ENCODE measurements at regions not wholly inside any gene's neighbourhood (a gene's known extent, or its start where the extent isn't known, plus 50 kb on each side); places are given as distances from the start of the nearest gene placed in this dataset.
A peak's percentile ranks its signal among the peaks of the same experiment; 100 is the strongest.

DNA sequence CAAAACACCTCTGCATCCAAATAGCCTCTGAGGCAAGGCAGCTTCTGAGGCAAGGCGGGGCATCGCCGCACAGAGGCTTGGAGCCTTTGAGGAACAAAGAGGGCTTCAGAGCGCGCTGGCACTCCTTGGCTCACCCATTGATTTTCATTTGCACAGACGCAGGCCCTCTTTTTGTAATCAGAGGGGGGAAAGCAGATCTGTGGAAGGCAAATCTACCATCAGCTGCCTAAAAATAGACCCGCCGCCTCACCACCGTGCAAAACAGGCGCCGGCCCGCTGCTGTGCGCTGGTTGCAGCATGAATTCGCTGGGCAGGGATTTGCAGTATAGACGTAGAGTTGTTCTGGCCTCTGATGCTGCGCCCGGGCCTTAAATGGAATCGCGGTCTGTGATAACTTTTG lies 69.9 kb upstream of the STMND1 start:
- intact Hi-C loops (cut with micrococcal nuclease) (loop anchor here (5.0 kb wide), 1 partner anchor 65 kb away; no protein-coding TSS in a partner anchor), dilution Hi-C loops (cut with MboI; ENCODE audit: extremely low pct_ligation_motif_present, low sequenced_read_pairs) (no loop called here)
- H3K9me1 ChIP-seq (replicated peaks; ENCODE audit: control insufficient read depth, extremely low read depth, insufficient read depth, low read length) = no peaks in the 10 kb centered on the region
- H3K4me3 ChIP-seq (replicated peaks in 1 of 3; ENCODE audit: insufficient read depth in 1 of 3, low read depth in 1 of 3, low read length in 3 of 3) = no peak overlapping the region
- H3K27me3 ChIP-seq (ENCODE audit: control insufficient read depth in 2 of 2, insufficient read depth in 2 of 2, low read length in 2 of 2) = peaks cover 5 to 12% of the 10 kb centered on the region in 2 experiments
- CTCF ChIA-PET = interaction anchor here (1.3 to 2.0 kb wide), 5 partner anchors 13 to 54 kb away, joined by 4 to 10 read pairs (median 8); no protein-coding TSS in a partner anchor
- BruUV-seq (replicated peaks) = no TSS peak
- H3K4me2 ChIP-seq (ENCODE audit: insufficient read depth, low read length) = no peak overlapping the region
- H3K27ac ChIP-seq (ENCODE audit: insufficient read depth, low read depth, low read length) = peak overlapping the region; percentile 69
- FAIRE-seq = no peak
- H4K20me1 ChIP-seq (replicated peaks; ENCODE audit: control insufficient read depth, extremely low read depth, insufficient read depth, low read length) = no peaks in the 10 kb centered on the region
- no peaks in the 10 kb centered on the region for H3K36me3 ChIP-seq (ENCODE audit: control insufficient read depth in 2 of 2, extremely low read depth in 1 of 2, insufficient read depth in 2 of 2, low read length in 2 of 2)
- POLR2A ChIA-PET = no interaction called here
- H3K9me3 ChIP-seq (replicated peaks; ENCODE audit: control insufficient read depth, insufficient read depth, low read length) = no peaks in the 10 kb centered on the region
- H3K9ac ChIP-seq (replicated peaks; ENCODE audit: extremely low read depth, insufficient read depth, low read length) = no peak overlapping the region
- no peak for DNase-seq (ENCODE audit: low read depth, low spot score)
- peaks cover 25% of the 10 kb centered on the region for H3K4me1 ChIP-seq (ENCODE audit: control insufficient read depth, extremely low read depth, insufficient read depth, low read length)
- H2AFZ ChIP-seq (ENCODE audit: low read depth, low read length) = no peak overlapping the region
- H3K79me2 ChIP-seq (ENCODE audit: control insufficient read depth, insufficient read depth, low read length) = no peaks in the 10 kb centered on the region
- TF ChIP-seq, protein P1, sequence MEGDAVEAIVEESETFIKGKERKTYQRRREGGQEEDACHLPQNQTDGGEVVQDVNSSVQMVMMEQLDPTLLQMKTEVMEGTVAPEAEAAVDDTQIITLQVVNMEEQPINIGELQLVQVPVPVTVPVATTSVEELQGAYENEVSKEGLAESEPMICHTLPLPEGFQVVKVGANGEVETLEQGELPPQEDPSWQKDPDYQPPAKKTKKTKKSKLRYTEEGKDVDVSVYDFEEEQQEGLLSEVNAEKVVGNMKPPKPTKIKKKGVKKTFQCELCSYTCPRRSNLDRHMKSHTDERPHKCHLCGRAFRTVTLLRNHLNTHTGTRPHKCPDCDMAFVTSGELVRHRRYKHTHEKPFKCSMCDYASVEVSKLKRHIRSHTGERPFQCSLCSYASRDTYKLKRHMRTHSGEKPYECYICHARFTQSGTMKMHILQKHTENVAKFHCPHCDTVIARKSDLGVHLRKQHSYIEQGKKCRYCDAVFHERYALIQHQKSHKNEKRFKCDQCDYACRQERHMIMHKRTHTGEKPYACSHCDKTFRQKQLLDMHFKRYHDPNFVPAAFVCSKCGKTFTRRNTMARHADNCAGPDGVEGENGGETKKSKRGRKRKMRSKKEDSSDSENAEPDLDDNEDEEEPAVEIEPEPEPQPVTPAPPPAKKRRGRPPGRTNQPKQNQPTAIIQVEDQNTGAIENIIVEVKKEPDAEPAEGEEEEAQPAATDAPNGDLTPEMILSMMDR (IDR thresholded peaks at IDR 0.05; ENCODE audit: extremely low read depth in 1 of 2, insufficient read depth in 1 of 2, low read depth in 1 of 2, low read length in 2 of 2) = no peak
- TF ChIP-seq POLR2AphosphoS5 (IDR thresholded peaks at IDR 0.05; ENCODE audit: insufficient read depth, low read depth, low read length) = no peak
- TF ChIP-seq JUN (IDR thresholded peaks at IDR 0.05; ENCODE audit: borderline replicate concordance, insufficient read depth, insufficient read length, low read depth) = no peak

- DNase-seq (ENCODE audit: low read depth, low spot score) (peak; percentile 66), FAIRE-seq (peak; percentile 83)
- no peaks in the 10 kb centered on the region for H3K36me3 ChIP-seq (ENCODE audit: control insufficient read depth in 2 of 2, extremely low read depth in 1 of 2, insufficient read depth in 2 of 2, low read length in 2 of 2)
- H4K20me1 ChIP-seq (replicated peaks; ENCODE audit: control insufficient read depth, extremely low read depth, insufficient read depth, low read length) = no peaks in the 10 kb centered on the region
- peaks cover 19% of the 10 kb centered on the region for H3K4me1 ChIP-seq (ENCODE audit: control insufficient read depth, extremely low read depth, insufficient read depth, low read length)
- no peaks in the 10 kb centered on the region for H3K9me3 ChIP-seq (replicated peaks; ENCODE audit: control insufficient read depth, insufficient read depth, low read length)
- no peak overlapping the region for H2AFZ ChIP-seq (ENCODE audit: low read depth, low read length)
- H3K9ac ChIP-seq (replicated peaks; ENCODE audit: extremely low read depth, insufficient read depth, low read length) = no peak overlapping the region
- intact Hi-C loops (cut with micrococcal nuclease) (loop anchor here (1.0 to 5.0 kb wide), 2 partner anchors 11 to 260 kb away; no protein-coding TSS in a partner anchor), dilution Hi-C loops (cut with MboI; ENCODE audit: extremely low pct_ligation_motif_present, low sequenced_read_pairs) (no loop called here)
- peak overlapping the region; percentile 76 for H3K4me2 ChIP-seq (ENCODE audit: insufficient read depth, low read length)
- ChIA-PET CTCF (interaction anchor here (1.1 to 1.9 kb wide), 5 partner anchors 11 to 264 kb away, joined by 3 to 6 read pairs (median 5); no protein-coding TSS in a partner anchor), POLR2A (no interaction called here)
- H3K79me2 ChIP-seq (ENCODE audit: control insufficient read depth, insufficient read depth, low read length) = no peaks in the 10 kb centered on the region
- no TSS peak for BruUV-seq (replicated peaks)
- TF ChIP-seq FOS (IDR thresholded peaks at IDR 0.05; ENCODE audit: borderline replicate concordance, insufficient read depth, low read length) (peak; percentile 30), POLR2AphosphoS5 (IDR thresholded peaks at IDR 0.05; ENCODE audit: insufficient read depth, low read depth, low read length) (no peak), POLR2A (IDR thresholded peaks at IDR 0.05; ENCODE audit: low read depth, low read length) (no peak), EZH2 (IDR thresholded peaks at IDR 0.05; ENCODE audit: borderline replicate concordance, low read depth, low read length, severe bottlenecking) (no peak)
- no peaks in the 10 kb centered on the region for H3K9me1 ChIP-seq (replicated peaks; ENCODE audit: control insufficient read depth, extremely low read depth, insufficient read depth, low read length)
- H3K27ac ChIP-seq (ENCODE audit: insufficient read depth, low read depth, low read length) = peak overlapping the region; percentile 53
- peak overlapping the region in 1 of 3 experiments; percentile 11 for H3K4me3 ChIP-seq (replicated peaks in 1 of 3; ENCODE audit: insufficient read depth in 1 of 3, low read depth in 1 of 3, low read length in 3 of 3)
- no peaks in the 10 kb centered on the region for H3K27me3 ChIP-seq (ENCODE audit: control insufficient read depth in 2 of 2, insufficient read depth in 2 of 2, low read length in 2 of 2)
Observed at GRCh38 chr6:17027441-17027840, 74.4 kb upstream of the STMND1 start.

Measured in endothelial cell of umbilical vein (primary cell).